DOHH2 (cell line): ENCODE measurements at regions not wholly inside any gene's neighbourhood (a gene's known extent, or its start where the extent isn't known, plus 50 kb on each side); places are given as distances from the start of the nearest gene placed in this dataset.

Experiments used
- CTCF ChIP-seq: fragments of 200-600 bp; sonication (generic); IDR thresholded peaks from one replicate; pipeline ENCODE4 v1.5.1; 2014; ENCODE audit warnings: antibody characterized with exemption, mild to moderate bottlenecking, low read depth, low read length; ENCODE audit not compliant: poor library complexity, severe bottlenecking
- EZH2phosphoT487 ChIP-seq: fragments of 200-600 bp; sonication (generic); IDR thresholded peaks from 2 replicates; pipeline ENCODE4 v1.6.1; 2017; ENCODE audit warnings: borderline replicate concordance, mild to moderate bottlenecking, antibody characterized with exemption, low read length, moderate library complexity, mixed read lengths

- TF ChIP-seq CTCF: no peak
- no peak for TF ChIP-seq EZH2phosphoT487
These were observed 238.2 kb upstream of the HTR2A start for GRCh38 chr13:47134939-47135489.
